OCI-LY3 (cell line): ENCODE measurements at regions not wholly inside any gene's neighbourhood (a gene's known extent, or its start where the extent isn't known, plus 50 kb on each side); places are given as distances from the start of the nearest gene placed in this dataset.

ENCODE experiments used
- H2AFZ ChIP-seq: fragments of 200-600, 300-600 bp; shearing (Covaris generic); 2 replicates; pipeline ENCODE4 v1.6.0; 2014; ENCODE audit warnings: antibody characterized with exemption, low read depth, low read length
- H3K27ac ChIP-seq: fragments of 200-600, 300-600 bp; sonication (generic); 2 replicates; pipeline ENCODE4 v1.5.1; 2014; ENCODE audit warnings: mild to moderate bottlenecking, low read length, moderate library complexity, mixed read lengths
- H3K27me3 ChIP-seq: fragments of 200-600, 300-600 bp; sonication (generic); 2 replicates; pipeline ENCODE4 v1.6.1; 2014; ENCODE audit warnings: low read depth, low read length, mixed read lengths
- H3K36me3 ChIP-seq: fragments of 200-600, 300-600 bp; sonication (generic); replicated peaks from 2 replicates; pipeline ENCODE3; 2014; ENCODE audit warnings: low read depth, low read length, mixed read lengths
- H3K4me1 ChIP-seq: fragments of 300-600, 200-600 bp; sonication (generic); 2 replicates; pipeline ENCODE4 v1.6.1; 2014; ENCODE audit warnings: low read length, mixed read lengths
- H3K4me2 ChIP-seq: fragments of 200-600, 300-600 bp; sonication (generic); 2 replicates; pipeline ENCODE4 v1.6.1; 2014; ENCODE audit warnings: low read length, mixed read lengths
- H3K4me3 ChIP-seq: fragments of 300-600, 200-600 bp; sonication (generic); 2 replicates; pipeline ENCODE4 v1.5.1; 2014; ENCODE audit warnings: antibody characterized with exemption, mild to moderate bottlenecking, low read length, moderate library complexity
- H3K79me2 ChIP-seq: fragments of 300-600, 200-600 bp; shearing (Covaris generic); 2 replicates; pipeline ENCODE4 v1.6.1; 2014; ENCODE audit warnings: mild to moderate bottlenecking, low read length, mixed read lengths
- H3K9ac ChIP-seq: fragments of 300-600, 200-600 bp; shearing (Covaris generic); 2 replicates; pipeline ENCODE4 v1.6.0; 2014; ENCODE audit warnings: mild to moderate bottlenecking, low read length, moderate library complexity
- H3K9me3 ChIP-seq: fragments of 200-600, 300-600 bp; shearing (Covaris generic); 2 replicates; pipeline ENCODE4 v1.6.1; 2014; ENCODE audit warnings: low read length, mixed read lengths; ENCODE audit not compliant: insufficient read depth
- H4K20me1 ChIP-seq: fragments of 200-600, 300-600 bp; sonication (generic); 2 replicates; pipeline ENCODE4 v1.6.1; 2016; ENCODE audit warnings: low read length, mixed read lengths; ENCODE audit not compliant: insufficient read depth
- CTCF ChIP-seq: fragments of 200-600, 300-600 bp; sonication (generic); IDR thresholded peaks from 2 replicates; pipeline ENCODE4 v1.5.1; 2014; ENCODE audit warnings: antibody characterized with exemption, low read length, low read depth
- EZH2phosphoT487 ChIP-seq: fragments of 200-600 bp; shearing (Covaris generic); IDR thresholded peaks from 2 replicates; pipeline ENCODE4 v1.6.1; 2018; ENCODE audit warnings: antibody characterized with exemption, mixed run types, low read depth

- Histone ChIP-seq H3K9ac (no peak overlapping the region), H3K4me1 (no peaks in the 10 kb centered on the region), H3K4me2 (no peak overlapping the region), H3K4me3 (no peak overlapping the region), H2AFZ (no peak overlapping the region), H3K79me2 (no peaks in the 10 kb centered on the region), H3K9me3 (no peaks in the 10 kb centered on the region), H4K20me1 (no peaks in the 10 kb centered on the region), H3K27ac (no peak overlapping the region), H3K27me3 (no peaks in the 10 kb centered on the region), H3K36me3 (no peaks in the 10 kb centered on the region)
- TF ChIP-seq EZH2phosphoT487 (no peak), CTCF (no peak)
These were observed 555.0 kb downstream of the ZEB2 start for GRCh38 chr2:143964891-143965290.

GRCh38 chr2:143960177-143960576 lies 559.7 kb downstream of the ZEB2 start:
- H3K9ac ChIP-seq, result no peak overlapping the region
- H4K20me1 ChIP-seq, result no peaks in the 10 kb centered on the region
- no peaks in the 10 kb centered on the region for H3K79me2 ChIP-seq
- peaks cover 3% of the 10 kb centered on the region; the same call in 1 of the 2 replicates for H3K4me1 ChIP-seq
- TF ChIP-seq CTCF (no peak), EZH2phosphoT487 (no peak)
- no peak overlapping the region for H3K4me2 ChIP-seq
- no peak overlapping the region for H2AFZ ChIP-seq
- no peaks in the 10 kb centered on the region for H3K27me3 ChIP-seq
- no peaks in the 10 kb centered on the region for H3K36me3 ChIP-seq
- H3K27ac ChIP-seq, result no peak overlapping the region
- no peak overlapping the region for H3K4me3 ChIP-seq
- no peaks in the 10 kb centered on the region for H3K9me3 ChIP-seq

- no peak overlapping the region for H3K4me2 ChIP-seq
- no peak overlapping the region for H3K27ac ChIP-seq
- no peaks in the 10 kb centered on the region for H3K36me3 ChIP-seq
- no peak overlapping the region for H3K4me3 ChIP-seq
- H3K79me2 ChIP-seq, result no peaks in the 10 kb centered on the region
- H3K9me3 ChIP-seq, result no peaks in the 10 kb centered on the region
- H3K9ac ChIP-seq, result no peak overlapping the region
- TF ChIP-seq CTCF, result no peak
- no peak for TF ChIP-seq EZH2phosphoT487
- peaks cover 30% of the 10 kb centered on the region for H3K4me1 ChIP-seq
- no peaks in the 10 kb centered on the region for H4K20me1 ChIP-seq
- H3K27me3 ChIP-seq, result no peaks in the 10 kb centered on the region
- H2AFZ ChIP-seq, result no peak overlapping the region
These were observed 562.6 kb downstream of the ZEB2 start for GRCh38 chr2:143957321-143957720.

GRCh38 chr2:143955401-143956065 lies 564.4 kb downstream of the ZEB2 start:
- Histone ChIP-seq H3K27ac (no peak overlapping the region), H3K4me3 (no peak overlapping the region), H3K9ac (no peak overlapping the region), H3K4me1 (peaks cover 48% of the 10 kb centered on the region), H3K79me2 (no peaks in the 10 kb centered on the region), H4K20me1 (no peaks in the 10 kb centered on the region), H3K9me3 (no peaks in the 10 kb centered on the region), H3K27me3 (no peaks in the 10 kb centered on the region), H3K36me3 (no peaks in the 10 kb centered on the region), H3K4me2 (no peak overlapping the region), H2AFZ (no peak overlapping the region)
- no peak for TF ChIP-seq CTCF
